ENCODE measurements at regions not wholly inside any gene's neighbourhood (a gene's known extent, or its start where the extent isn't known, plus 50 kb on each side); places are given as distances from the start of the nearest gene placed in this dataset.

- no peak for DNase-seq
- Histone ChIP-seq H3K27ac (ENCODE audit: low read depth in 1 of 2, low read length in 1 of 2) (no peak overlapping the region), H3K27me3 (ENCODE audit: control insufficient read depth in 3 of 3, insufficient read depth in 3 of 3, low read length in 2 of 3) (peaks cover 3 to 25% (median 14%) of the 10 kb centered on the region in 3 donors), H3K36me3 (ENCODE audit: control insufficient read depth in 4 of 4, insufficient read depth in 4 of 4, low read length in 4 of 4) (no peaks in the 10 kb centered on the region), H3K4me3 (no peak overlapping the region), H3K4me1 (ENCODE audit: control insufficient read depth in 5 of 5, insufficient read depth in 5 of 5, low read length in 5 of 5) (no peaks in the 10 kb centered on the region), H3K9ac (ENCODE audit: insufficient read depth in 1 of 2, low read length in 2 of 2) (no peak overlapping the region), H3K9me3 (ENCODE audit: control insufficient read depth in 4 of 4, insufficient read depth in 3 of 4, low read length in 3 of 4) (peaks cover 0 to 10% (median 0%) of the 10 kb centered on the region in 4 donors)
- no peak for ATAC-seq (ENCODE audit: insufficient read depth, low FRiP score)
- TF ChIP-seq CTCF (IDR thresholded peaks at IDR 0.05; ENCODE audit: control extremely low read depth, extremely low read depth): no peak
- 75 to 81% methylated on average over 14 of the region's 14 CpGs for WGBS, 2 donors
Measured at GRCh38 chr7:155398944-155399343, 59.0 kb upstream of the EN2 start.

GRCh38 chr7:155399577-155399976, 58.4 kb upstream of the EN2 start:
- no peak for DNase-seq
- WGBS, 2 donors: 86 to 91% methylated on average over 14 of the region's 14 CpGs
- no peak overlapping the region for H3K9ac ChIP-seq (ENCODE audit: insufficient read depth in 1 of 2, low read length in 2 of 2)

GRCh38 chr7:155401231-155401630, 56.7 kb upstream of the EN2 start:
- Histone ChIP-seq H3K4me1 (ENCODE audit: control insufficient read depth in 5 of 5, insufficient read depth in 5 of 5, low read length in 5 of 5) (peaks cover 0 to 5% (median 0%) of the 10 kb centered on the region in 5 donors), H3K36me3 (ENCODE audit: control insufficient read depth in 4 of 4, insufficient read depth in 4 of 4, low read length in 4 of 4) (no peaks in the 10 kb centered on the region), H3K27ac (ENCODE audit: low read depth in 1 of 2, low read length in 1 of 2) (no peak overlapping the region), H3K9me3 (ENCODE audit: control insufficient read depth in 4 of 4, insufficient read depth in 3 of 4, low read length in 3 of 4) (peaks cover 0 to 10% (median 0%) of the 10 kb centered on the region in 4 donors), H3K27me3 (ENCODE audit: control insufficient read depth in 3 of 3, insufficient read depth in 3 of 3, low read length in 2 of 3) (peaks cover 11 to 19% (median 16%) of the 10 kb centered on the region in 3 donors), H3K9ac (ENCODE audit: insufficient read depth in 1 of 2, low read length in 2 of 2) (no peak overlapping the region), H3K4me3 (no peak overlapping the region)
- no peak for TF ChIP-seq CTCF (IDR thresholded peaks at IDR 0.05; ENCODE audit: control extremely low read depth, extremely low read depth)
- ATAC-seq (ENCODE audit: insufficient read depth, low FRiP score): no peak
- DNase-seq: no peak
- 66 to 79% methylated on average over 8 of the region's 8 CpGs for WGBS, 2 donors

More at GRCh38 chr7:155399577-155399976, 58.4 kb upstream of the EN2 start:
- no peak overlapping the region for H3K4me3 ChIP-seq
- H3K4me1 ChIP-seq (ENCODE audit: control insufficient read depth in 5 of 5, insufficient read depth in 5 of 5, low read length in 5 of 5): no peaks in the 10 kb centered on the region
- no peak for ATAC-seq (ENCODE audit: insufficient read depth, low FRiP score)
- no peak for TF ChIP-seq CTCF (IDR thresholded peaks at IDR 0.05; ENCODE audit: control extremely low read depth, extremely low read depth)
- no peak overlapping the region for H3K27ac ChIP-seq (ENCODE audit: low read depth in 1 of 2, low read length in 1 of 2)
- H3K9me3 ChIP-seq (ENCODE audit: control insufficient read depth in 4 of 4, insufficient read depth in 3 of 4, low read length in 3 of 4): peaks cover 0 to 10% (median 0%) of the 10 kb centered on the region in 4 donors
- H3K27me3 ChIP-seq (ENCODE audit: control insufficient read depth in 3 of 3, insufficient read depth in 3 of 3, low read length in 2 of 3): peaks cover 9 to 25% (median 14%) of the 10 kb centered on the region in 3 donors
- no peaks in the 10 kb centered on the region for H3K36me3 ChIP-seq (ENCODE audit: control insufficient read depth in 4 of 4, insufficient read depth in 4 of 4, low read length in 4 of 4)

GRCh38 chr7:155401884-155402283, 56.0 kb upstream of the EN2 start:
- WGBS, 2 donors: 57 to 67% methylated on average over 6 of the region's 6 CpGs
- peaks cover 11 to 19% (median 16%) of the 10 kb centered on the region in 3 donors for H3K27me3 ChIP-seq (ENCODE audit: control insufficient read depth in 3 of 3, insufficient read depth in 3 of 3, low read length in 2 of 3)
- no peak overlapping the region for H3K9ac ChIP-seq (ENCODE audit: insufficient read depth in 1 of 2, low read length in 2 of 2)
- peaks cover 0 to 5% (median 0%) of the 10 kb centered on the region in 5 donors for H3K4me1 ChIP-seq (ENCODE audit: control insufficient read depth in 5 of 5, insufficient read depth in 5 of 5, low read length in 5 of 5)
- no peak overlapping the region for H3K4me3 ChIP-seq
- no peak for DNase-seq
- no peak for TF ChIP-seq CTCF (IDR thresholded peaks at IDR 0.05; ENCODE audit: control extremely low read depth, extremely low read depth)
- no peak overlapping the region for H3K27ac ChIP-seq (ENCODE audit: low read depth in 1 of 2, low read length in 1 of 2)
- no peaks in the 10 kb centered on the region for H3K36me3 ChIP-seq (ENCODE audit: control insufficient read depth in 4 of 4, insufficient read depth in 4 of 4, low read length in 4 of 4)
- H3K9me3 ChIP-seq (ENCODE audit: control insufficient read depth in 4 of 4, insufficient read depth in 3 of 4, low read length in 3 of 4): peaks cover 0 to 10% (median 0%) of the 10 kb centered on the region in 4 donors
- no peak for ATAC-seq (ENCODE audit: insufficient read depth, low FRiP score)

Data from lung (tissue), 11 donors.